Natural killer cell treated with Interleukin-12 subunit alpha and Interleukin-12 subunit beta and Interleukin-15 and Interleukin-18, amount 100 ng/mL, for 72 hours (primary cell): ENCODE measurements at regions not wholly inside any gene's neighbourhood (a gene's known extent, or its start where the extent isn't known, plus 50 kb on each side); places are given as distances from the start of the nearest gene placed in this dataset.
"Not testable (repeated sequence)": the region's sequence is repeated elsewhere in the genome, so short reads cannot be mapped to it uniquely, and the experiment has no call there.

Experiments
- ATAC-seq, 2 donors: fragments of 150-1000 bp; cut with Tn5 transposase in 1 of 2; sonication (Bioruptor Pico), chemical (Tn5 transposase) in 1 of 2; 2 replicates each; pipeline ENCODE4 v1.10.0; 2021
- DNase-seq: peaks from one replicate; pipeline ENCODE4 v3.0.0; 2022; ENCODE audit warnings: low spot score
- H3K27ac Mint-ChIP-seq, 2 donors: 1 replicate in 1 of 2; 2 replicates in 1 of 2; pipeline ENCODE4 v1.8.0; 2022; ENCODE audit warnings: mixed read lengths in 2 of 2, mild to moderate bottlenecking in 1 of 2, moderate library complexity in 1 of 2
- H3K27me3 Mint-ChIP-seq, 2 donors: 1 replicate in 1 of 2; 2 replicates in 1 of 2; pipeline ENCODE4 v1.8.0; 2022; ENCODE audit warnings: mixed read lengths in 2 of 2
- H3K36me3 Mint-ChIP-seq: one replicate; pipeline ENCODE4 v1.8.0; 2022; ENCODE audit warnings: mixed read lengths
- H3K4me1 Mint-ChIP-seq, 2 donors: 1 replicate in 1 of 2; 2 replicates in 1 of 2; pipeline ENCODE4 v1.8.0; 2022; ENCODE audit warnings: low read depth in 2 of 2, mixed read lengths in 2 of 2, mild to moderate bottlenecking in 1 of 2
- H3K4me3 Mint-ChIP-seq: one replicate; pipeline ENCODE4 v1.8.0; 2022; ENCODE audit warnings: mixed read lengths
- H3K9me3 Mint-ChIP-seq: 2 replicates; pipeline ENCODE4 v1.8.0; 2022; ENCODE audit warnings: mixed read lengths

GRCh38 chr14:105581551-105582341, 55.4 kb downstream of the TMEM121 start:
- Mint-ChIP-seq H3K36me3 (no peaks in the 10 kb centered on the region), H3K4me1 (no peaks in the 10 kb centered on the region), H3K27ac (no peak overlapping the region), H3K27me3 (peaks cover under 1 to 4% of the 10 kb centered on the region in 2 donors), H3K9me3 (no peaks in the 10 kb centered on the region), H3K4me3 (no peak overlapping the region)
- DNase-seq (no peak), ATAC-seq (no peak)

GRCh38 chr14:105582639-105583038, 56.3 kb downstream of the TMEM121 start:
- H3K27ac Mint-ChIP-seq, result no peak overlapping the region
- H3K9me3 Mint-ChIP-seq, result no peaks in the 10 kb centered on the region
- H3K36me3 Mint-ChIP-seq, result no peaks in the 10 kb centered on the region
- DNase-seq (no peak), ATAC-seq (peak; percentile 47 to 60)
- H3K27me3 Mint-ChIP-seq, result no peaks in the 10 kb centered on the region
- no peak overlapping the region for H3K4me3 Mint-ChIP-seq
- no peaks in the 10 kb centered on the region for H3K4me1 Mint-ChIP-seq

- not testable (repeated sequence) for H3K36me3 Mint-ChIP-seq, H3K4me3 Mint-ChIP-seq, H3K27ac Mint-ChIP-seq, H3K9me3 Mint-ChIP-seq, DNase-seq, H3K27me3 Mint-ChIP-seq, H3K4me1 Mint-ChIP-seq
- ATAC-seq, result peak in 1 of 2 donors; percentile 37
Measured at GRCh38 chr14:105583914-105584313, 57.5 kb downstream of the TMEM121 start.

- not testable (repeated sequence) for H3K4me1 Mint-ChIP-seq, H3K27ac Mint-ChIP-seq, ATAC-seq, H3K27me3 Mint-ChIP-seq, H3K9me3 Mint-ChIP-seq, DNase-seq, H3K4me3 Mint-ChIP-seq, H3K36me3 Mint-ChIP-seq
Measured at GRCh38 chr14:105585290-105585689, 58.9 kb downstream of the TMEM121 start.

- DNase-seq, H3K27ac Mint-ChIP-seq, H3K27me3 Mint-ChIP-seq, ATAC-seq, H3K4me3 Mint-ChIP-seq, H3K36me3 Mint-ChIP-seq, H3K9me3 Mint-ChIP-seq, H3K4me1 Mint-ChIP-seq: not testable (repeated sequence)
Measured at GRCh38 chr14:105585722-105586121, 59.3 kb downstream of the TMEM121 start.

- not testable (repeated sequence) for H3K27me3 Mint-ChIP-seq, H3K4me3 Mint-ChIP-seq, ATAC-seq, H3K36me3 Mint-ChIP-seq, H3K4me1 Mint-ChIP-seq, DNase-seq, H3K9me3 Mint-ChIP-seq, H3K27ac Mint-ChIP-seq
Measured at GRCh38 chr14:105586144-105586872, 59.9 kb downstream of the TMEM121 start.

- not testable (repeated sequence) for DNase-seq, ATAC-seq, H3K27ac Mint-ChIP-seq, H3K4me3 Mint-ChIP-seq, H3K9me3 Mint-ChIP-seq, H3K4me1 Mint-ChIP-seq, H3K27me3 Mint-ChIP-seq, H3K36me3 Mint-ChIP-seq
Measured at GRCh38 chr14:105587034-105587433, 60.7 kb downstream of the TMEM121 start.

GRCh38 chr14:105587482-105588235, 61.3 kb downstream of the TMEM121 start:
- DNase-seq, H3K9me3 Mint-ChIP-seq, ATAC-seq, H3K36me3 Mint-ChIP-seq, H3K27me3 Mint-ChIP-seq, H3K4me3 Mint-ChIP-seq, H3K4me1 Mint-ChIP-seq, H3K27ac Mint-ChIP-seq: not testable (repeated sequence)

- peak in 1 of 2 donors; percentile 4 for ATAC-seq
- no peaks in the 10 kb centered on the region for H3K36me3 Mint-ChIP-seq
- H3K27ac Mint-ChIP-seq, result no peak overlapping the region
- H3K9me3 Mint-ChIP-seq, result no peaks in the 10 kb centered on the region
- no peak overlapping the region for H3K4me3 Mint-ChIP-seq
- H3K4me1 Mint-ChIP-seq, result no peaks in the 10 kb centered on the region
- no peak for DNase-seq
- H3K27me3 Mint-ChIP-seq, result no peaks in the 10 kb centered on the region
Measured at GRCh38 chr14:105588236-105588860, 62.0 kb downstream of the TMEM121 start.

GRCh38 chr14:105589161-105589925, 63.0 kb downstream of the TMEM121 start:
- H3K4me3 Mint-ChIP-seq, result no peak overlapping the region
- no peak for DNase-seq
- no peaks in the 10 kb centered on the region for H3K4me1 Mint-ChIP-seq
- ATAC-seq, result peak; percentile 7 to 29
- no peaks in the 10 kb centered on the region for H3K9me3 Mint-ChIP-seq
- H3K27ac Mint-ChIP-seq, result no peak overlapping the region
- no peaks in the 10 kb centered on the region for H3K27me3 Mint-ChIP-seq
- H3K36me3 Mint-ChIP-seq, result no peaks in the 10 kb centered on the region

GRCh38 chr14:105589926-105590185, 63.5 kb downstream of the TMEM121 start:
- not testable (repeated sequence) for H3K4me1 Mint-ChIP-seq, DNase-seq, H3K9me3 Mint-ChIP-seq, H3K36me3 Mint-ChIP-seq, H3K27me3 Mint-ChIP-seq, H3K4me3 Mint-ChIP-seq, H3K27ac Mint-ChIP-seq, ATAC-seq

- no peak for DNase-seq
- H3K9me3 Mint-ChIP-seq, result no peaks in the 10 kb centered on the region
- no peak overlapping the region for H3K27ac Mint-ChIP-seq
- H3K27me3 Mint-ChIP-seq, result no peaks in the 10 kb centered on the region
- no peaks in the 10 kb centered on the region for H3K4me1 Mint-ChIP-seq
- no peak overlapping the region for H3K4me3 Mint-ChIP-seq
- ATAC-seq, result peak in 1 of 2 donors; percentile 25
- no peaks in the 10 kb centered on the region for H3K36me3 Mint-ChIP-seq
Measured at GRCh38 chr14:105591052-105591451, 64.7 kb downstream of the TMEM121 start.

GRCh38 chr14:105591792-105592341, 65.5 kb downstream of the TMEM121 start:
- H3K36me3 Mint-ChIP-seq, H3K27me3 Mint-ChIP-seq, H3K9me3 Mint-ChIP-seq, DNase-seq, H3K27ac Mint-ChIP-seq, H3K4me3 Mint-ChIP-seq, H3K4me1 Mint-ChIP-seq: not testable (repeated sequence)
- ATAC-seq, result peak in 1 of 2 donors; percentile 13
